ENCODE measurements at regions not wholly inside any gene's neighbourhood (a gene's known extent, or its start where the extent isn't known, plus 50 kb on each side); places are given as distances from the start of the nearest gene placed in this dataset.

- H3K4me1 ChIP-seq (ENCODE audit: insufficient read depth, poor library complexity, severe bottlenecking), result peaks cover 7% of the 10 kb centered on the region
- H3K4me3 ChIP-seq (ENCODE audit: severe bottlenecking), result no peak overlapping the region
- TF ChIP-seq CTCF (IDR thresholded peaks at IDR 0.05; ENCODE audit: poor library complexity, severe bottlenecking), result no peak
- DNase-seq (ENCODE audit: low spot score) (no peak), ATAC-seq (ENCODE audit: low read depth) (no peak)
- no peaks in the 10 kb centered on the region for H3K27me3 ChIP-seq (ENCODE audit: insufficient read depth, poor library complexity, severe bottlenecking)
- no peaks in the 10 kb centered on the region for H3K9me3 ChIP-seq (ENCODE audit: severe bottlenecking)
- H3K36me3 ChIP-seq (ENCODE audit: low read depth), result no peaks in the 10 kb centered on the region
- H3K27ac ChIP-seq (ENCODE audit: poor library complexity, severe bottlenecking), result no peak overlapping the region
These were observed 125.1 kb upstream of the STX18 start for GRCh38 chr4:4666693-4667621.

- no peak for DNase-seq (ENCODE audit: low spot score)
- H3K9me3 ChIP-seq (ENCODE audit: severe bottlenecking), result no peaks in the 10 kb centered on the region
- H3K27ac ChIP-seq (ENCODE audit: poor library complexity, severe bottlenecking), result no peak overlapping the region
- no peak for ATAC-seq (ENCODE audit: low read depth)
- no peak for TF ChIP-seq CTCF (IDR thresholded peaks at IDR 0.05; ENCODE audit: poor library complexity, severe bottlenecking)
- H3K36me3 ChIP-seq (ENCODE audit: low read depth), result no peaks in the 10 kb centered on the region
- H3K4me3 ChIP-seq (ENCODE audit: severe bottlenecking), result no peak overlapping the region
- H3K4me1 ChIP-seq (ENCODE audit: insufficient read depth, poor library complexity, severe bottlenecking), result no peaks in the 10 kb centered on the region
- no peaks in the 10 kb centered on the region for H3K27me3 ChIP-seq (ENCODE audit: insufficient read depth, poor library complexity, severe bottlenecking)
These were observed 124.3 kb upstream of the STX18 start for GRCh38 chr4:4666187-4666586.

GRCh38 chr4:4664234-4664633 is 122.4 kb upstream of the STX18 start:
- no peaks in the 10 kb centered on the region for H3K27me3 ChIP-seq (ENCODE audit: insufficient read depth, poor library complexity, severe bottlenecking)
- no peak overlapping the region for H3K4me3 ChIP-seq (ENCODE audit: severe bottlenecking)
- peaks cover 13% of the 10 kb centered on the region for H3K4me1 ChIP-seq (ENCODE audit: insufficient read depth, poor library complexity, severe bottlenecking)
- TF ChIP-seq CTCF (IDR thresholded peaks at IDR 0.05; ENCODE audit: poor library complexity, severe bottlenecking), result no peak
- DNase-seq (ENCODE audit: low spot score) (no peak), ATAC-seq (ENCODE audit: low read depth) (no peak)
- no peaks in the 10 kb centered on the region for H3K9me3 ChIP-seq (ENCODE audit: severe bottlenecking)
- H3K27ac ChIP-seq (ENCODE audit: poor library complexity, severe bottlenecking), result no peak overlapping the region
- H3K36me3 ChIP-seq (ENCODE audit: low read depth), result no peaks in the 10 kb centered on the region

GRCh38 chr4:4663028-4663427 is 121.2 kb upstream of the STX18 start:
- TF ChIP-seq CTCF (IDR thresholded peaks at IDR 0.05; ENCODE audit: poor library complexity, severe bottlenecking), result no peak
- Histone ChIP-seq H3K4me3 (ENCODE audit: severe bottlenecking) (no peak overlapping the region), H3K9me3 (ENCODE audit: severe bottlenecking) (no peaks in the 10 kb centered on the region), H3K4me1 (ENCODE audit: insufficient read depth, poor library complexity, severe bottlenecking) (peaks cover 13% of the 10 kb centered on the region), H3K27me3 (ENCODE audit: insufficient read depth, poor library complexity, severe bottlenecking) (no peaks in the 10 kb centered on the region), H3K36me3 (ENCODE audit: low read depth) (no peaks in the 10 kb centered on the region), H3K27ac (ENCODE audit: poor library complexity, severe bottlenecking) (no peak overlapping the region)
- DNase-seq (ENCODE audit: low spot score), result no peak
- ATAC-seq (ENCODE audit: low read depth), result no peak

- Histone ChIP-seq H3K9me3 (ENCODE audit: severe bottlenecking) (no peaks in the 10 kb centered on the region), H3K36me3 (ENCODE audit: low read depth) (no peaks in the 10 kb centered on the region), H3K27me3 (ENCODE audit: insufficient read depth, poor library complexity, severe bottlenecking) (no peaks in the 10 kb centered on the region), H3K4me1 (ENCODE audit: insufficient read depth, poor library complexity, severe bottlenecking) (peaks cover 13% of the 10 kb centered on the region), H3K4me3 (ENCODE audit: severe bottlenecking) (no peak overlapping the region), H3K27ac (ENCODE audit: poor library complexity, severe bottlenecking) (no peak overlapping the region)
- DNase-seq (ENCODE audit: low spot score) (no peak), ATAC-seq (ENCODE audit: low read depth) (no peak)
- TF ChIP-seq CTCF (IDR thresholded peaks at IDR 0.05; ENCODE audit: poor library complexity, severe bottlenecking), result no peak
These were observed 120.4 kb upstream of the STX18 start for GRCh38 chr4:4662230-4662629.

All from RWPE2 (cell line).